A673 (cell line): ENCODE measurements at regions not wholly inside any gene's neighbourhood (a gene's known extent, or its start where the extent isn't known, plus 50 kb on each side); places are given as distances from the start of the nearest gene placed in this dataset.

Experiments
- BruUV-seq: library from RNA; stranded (reverse); fragments of 400-500 nt; replicated peaks from 2 replicates; lab custom pipeline; 2021; lab: Mats Ljungman, UMichigan
- CTCF ChIA-PET: fragments of 300-600 bp; sonication (Branson Sonifier 250); formaldehyde crosslinking; loops from one replicate; lab custom pipeline; 2022; ENCODE audit warnings: antibody characterized with exemption; lab: Charles Lee
- POLR2A ChIA-PET: fragments of 300-600 bp; sonication (Branson Sonifier 250); formaldehyde crosslinking; loops from one replicate; lab custom pipeline; 2022; ENCODE audit warnings: antibody characterized with exemption; ENCODE audit not compliant: low non-redundant PET; lab: Charles Lee
- DNase-seq: peaks from one replicate; pipeline ENCODE4 v3.0.0-alpha.2; 2015; ENCODE audit warnings: low spot score
- H3K27ac ChIP-seq: fragments of 200-600 bp; sonication (generic); 2 replicates; pipeline ENCODE4 v1.5.1; 2016; ENCODE audit warnings: mixed run types, low read depth, mild to moderate bottlenecking, mixed read lengths, antibody characterized with exemption, low read length; ENCODE audit not compliant: poor library complexity, severe bottlenecking
- H3K27me3 ChIP-seq: fragments of 200-600 bp; sonication (generic); replicated peaks from 2 replicates; pipeline ENCODE4 v1.6.1; 2017; ENCODE audit warnings: mixed run types, low read depth, mild to moderate bottlenecking, mixed read lengths, antibody characterized with exemption, low read length; ENCODE audit not compliant: insufficient read depth, poor library complexity
- H3K36me3 ChIP-seq: fragments of 200-600 bp; sonication (generic); 2 replicates; pipeline ENCODE4 v1.6.1; 2016; ENCODE audit warnings: mixed run types, mild to moderate bottlenecking, mixed read lengths, antibody characterized with exemption, low read length; ENCODE audit not compliant: insufficient read depth, poor library complexity, severe bottlenecking
- H3K4me1 ChIP-seq: fragments of 200-600 bp; sonication (generic); 2 replicates; pipeline ENCODE4 v1.6.1; 2017; ENCODE audit warnings: mixed run types, mild to moderate bottlenecking, mixed read lengths, antibody characterized with exemption, low read length; ENCODE audit not compliant: insufficient read depth, poor library complexity, severe bottlenecking
- H3K4me3 ChIP-seq: fragments of 200-600 bp; sonication (generic); 2 replicates; pipeline ENCODE4 v1.5.1; 2016; ENCODE audit warnings: low read depth, mixed run types, mild to moderate bottlenecking, mixed read lengths, low read length; ENCODE audit not compliant: poor library complexity, severe bottlenecking
- H3K9me3 ChIP-seq: fragments of 200-600 bp; sonication (generic); 2 replicates; pipeline ENCODE4 v1.6.1; 2016; ENCODE audit warnings: mixed run types, low read depth, mild to moderate bottlenecking, mixed read lengths, antibody characterized with exemption, low read length; ENCODE audit not compliant: poor library complexity, severe bottlenecking
- EZH2 ChIP-seq: fragments of 200-600 bp; sonication (generic); IDR thresholded peaks from 2 replicates; pipeline ENCODE4 v1.6.1; 2017; ENCODE audit warnings: borderline replicate concordance, low read depth, mild to moderate bottlenecking, mixed read lengths, antibody characterized with exemption, low read length; ENCODE audit not compliant: poor library complexity, severe bottlenecking
- intact Hi-C: fragments of 100-400 bp; cut with micrococcal nuclease; formaldehyde crosslinking; loops from one replicate; pipeline ENCODE4 v1.10.0; 2022; ENCODE audit not compliant: unreplicated experiment
- TF ChIP-seq, protein P1 (sequence below): fragments of 300-800, 200-600 bp; sonication (generic); conservative IDR thresholded peaks from 2 replicates; pipeline ENCODE4 v1.5.1; 2017; ENCODE audit warnings: low read depth, mild to moderate bottlenecking, antibody characterized with exemption, low read length, moderate library complexity, mixed read lengths

DNA sequence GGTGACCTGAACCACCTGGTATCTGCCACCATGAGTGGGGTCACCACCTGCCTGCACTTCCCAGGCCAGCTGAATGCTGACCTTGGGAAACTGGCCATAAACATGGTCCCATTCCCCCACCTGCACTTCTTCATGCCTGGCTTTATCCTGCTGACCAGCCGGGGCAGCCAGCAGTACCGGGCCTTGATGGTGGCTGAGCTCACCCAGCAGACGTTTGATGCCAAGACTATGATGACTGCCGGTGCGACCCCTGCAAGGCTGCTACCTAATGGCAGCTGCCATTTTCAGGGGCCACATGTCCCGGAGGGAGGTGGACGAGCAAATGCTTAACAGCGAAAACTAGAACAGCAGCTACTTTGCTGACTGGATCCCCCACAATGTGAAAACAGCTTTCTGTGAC lies 67.5 kb upstream of the FAM241A start:
- BruUV-seq, result no TSS peak
- TF ChIP-seq, protein P1, sequence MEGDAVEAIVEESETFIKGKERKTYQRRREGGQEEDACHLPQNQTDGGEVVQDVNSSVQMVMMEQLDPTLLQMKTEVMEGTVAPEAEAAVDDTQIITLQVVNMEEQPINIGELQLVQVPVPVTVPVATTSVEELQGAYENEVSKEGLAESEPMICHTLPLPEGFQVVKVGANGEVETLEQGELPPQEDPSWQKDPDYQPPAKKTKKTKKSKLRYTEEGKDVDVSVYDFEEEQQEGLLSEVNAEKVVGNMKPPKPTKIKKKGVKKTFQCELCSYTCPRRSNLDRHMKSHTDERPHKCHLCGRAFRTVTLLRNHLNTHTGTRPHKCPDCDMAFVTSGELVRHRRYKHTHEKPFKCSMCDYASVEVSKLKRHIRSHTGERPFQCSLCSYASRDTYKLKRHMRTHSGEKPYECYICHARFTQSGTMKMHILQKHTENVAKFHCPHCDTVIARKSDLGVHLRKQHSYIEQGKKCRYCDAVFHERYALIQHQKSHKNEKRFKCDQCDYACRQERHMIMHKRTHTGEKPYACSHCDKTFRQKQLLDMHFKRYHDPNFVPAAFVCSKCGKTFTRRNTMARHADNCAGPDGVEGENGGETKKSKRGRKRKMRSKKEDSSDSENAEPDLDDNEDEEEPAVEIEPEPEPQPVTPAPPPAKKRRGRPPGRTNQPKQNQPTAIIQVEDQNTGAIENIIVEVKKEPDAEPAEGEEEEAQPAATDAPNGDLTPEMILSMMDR, result no peak
- TF ChIP-seq EZH2, result no peak
- ChIA-PET POLR2A (no interaction called here), CTCF (no interaction called here)
- intact Hi-C loops, result no loop called here
- Histone ChIP-seq H3K27me3 (no peaks in the 10 kb centered on the region), H3K36me3 (no peaks in the 10 kb centered on the region), H3K27ac (no peak overlapping the region), H3K4me1 (no peaks in the 10 kb centered on the region), H3K9me3 (no peaks in the 10 kb centered on the region), H3K4me3 (no peak overlapping the region)
- DNase-seq, result no peak

DNA sequence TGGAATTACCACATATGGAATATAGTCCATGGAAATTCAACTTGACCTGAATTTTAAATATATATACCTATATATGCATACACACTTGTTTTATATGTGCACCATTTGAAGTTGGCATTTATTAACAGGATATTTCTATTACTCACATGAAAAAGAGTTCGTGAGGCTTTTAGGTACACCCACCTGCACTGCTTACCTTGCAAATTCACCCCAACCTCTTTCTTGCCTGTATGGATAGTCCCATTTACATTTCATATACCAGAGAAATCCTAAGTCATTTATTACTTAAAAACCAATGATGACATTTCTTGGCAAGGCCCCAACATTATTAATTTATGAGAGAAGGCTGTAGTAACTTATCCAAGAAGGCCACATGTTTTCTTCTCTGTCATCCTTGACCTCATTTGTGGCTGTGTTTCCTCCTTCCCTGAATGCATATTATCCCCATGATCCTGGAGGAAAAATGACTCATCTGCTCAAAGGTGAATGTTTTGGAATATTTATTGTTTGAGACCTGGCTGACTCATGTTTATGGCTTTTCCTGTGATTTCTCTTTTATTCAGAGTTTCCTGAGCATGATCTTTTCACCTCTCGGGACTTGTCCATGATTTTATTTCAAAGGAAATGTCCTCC lies 62.2 kb upstream of the FAM241A start:
- H3K9me3 ChIP-seq, result no peaks in the 10 kb centered on the region
- H3K4me1 ChIP-seq, result no peaks in the 10 kb centered on the region
- intact Hi-C loops, result no loop called here
- ChIA-PET CTCF (no interaction called here), POLR2A (no interaction called here)
- H3K36me3 ChIP-seq, result no peaks in the 10 kb centered on the region
- H3K27ac ChIP-seq, result no peak overlapping the region
- no peaks in the 10 kb centered on the region for H3K27me3 ChIP-seq
- no TSS peak for BruUV-seq
- H3K4me3 ChIP-seq, result no peak overlapping the region
- no peak for DNase-seq
- TF ChIP-seq, protein P1, result no peak
- no peak for TF ChIP-seq EZH2

DNA sequence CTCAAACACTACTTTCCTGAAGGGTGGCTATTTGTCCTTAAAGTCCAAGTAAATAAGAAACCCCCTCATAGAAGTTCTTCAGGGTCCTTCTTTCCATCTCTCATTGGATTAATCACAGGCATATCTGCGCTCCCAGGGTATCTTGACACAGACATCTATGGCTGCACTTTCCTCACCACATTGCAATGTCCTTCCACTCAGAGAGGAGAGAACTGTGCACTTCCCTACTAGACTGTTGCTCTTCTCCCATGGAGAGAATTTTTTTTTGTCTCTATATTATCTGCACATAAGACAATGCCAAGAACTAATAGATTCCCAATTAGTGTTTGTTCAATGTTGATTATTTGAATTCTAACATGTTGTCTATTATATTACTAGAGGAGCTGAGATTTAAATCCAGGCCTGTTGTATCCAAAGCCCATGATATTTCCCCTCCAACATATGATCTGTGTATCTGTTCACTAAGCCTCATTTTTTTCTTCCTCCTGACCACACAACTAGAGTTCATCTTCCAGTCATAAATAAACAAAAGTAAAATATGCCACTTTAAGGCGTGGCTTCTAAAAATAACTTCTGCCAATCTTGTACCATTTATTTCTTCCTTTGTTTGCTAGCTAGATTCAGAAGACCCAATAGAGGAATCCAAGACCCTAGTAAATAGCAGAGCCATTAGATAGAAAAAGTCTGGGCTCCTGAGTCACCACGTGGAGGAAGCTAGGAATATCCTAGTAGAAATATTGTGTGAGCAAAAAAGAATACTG lies 61.5 kb upstream of the FAM241A start:
- no peak overlapping the region for H3K27ac ChIP-seq
- no peak for TF ChIP-seq EZH2
- TF ChIP-seq, protein P1, result no peak
- ChIA-PET POLR2A (no interaction called here), CTCF (no interaction called here)
- no peaks in the 10 kb centered on the region for H3K36me3 ChIP-seq
- no TSS peak for BruUV-seq
- no peaks in the 10 kb centered on the region for H3K4me1 ChIP-seq
- intact Hi-C loops, result no loop called here
- H3K27me3 ChIP-seq, result no peaks in the 10 kb centered on the region
- H3K4me3 ChIP-seq, result no peak overlapping the region
- no peak for DNase-seq
- H3K9me3 ChIP-seq, result no peaks in the 10 kb centered on the region
